ENCODE measurements at regions not wholly inside any gene's neighbourhood (a gene's known extent, or its start where the extent isn't known, plus 50 kb on each side); places are given as distances from the start of the nearest gene placed in this dataset.
"Not testable (repeated sequence)": the region's sequence is repeated elsewhere in the genome, so short reads cannot be mapped to it uniquely, and the experiment has no call there.

DNA sequence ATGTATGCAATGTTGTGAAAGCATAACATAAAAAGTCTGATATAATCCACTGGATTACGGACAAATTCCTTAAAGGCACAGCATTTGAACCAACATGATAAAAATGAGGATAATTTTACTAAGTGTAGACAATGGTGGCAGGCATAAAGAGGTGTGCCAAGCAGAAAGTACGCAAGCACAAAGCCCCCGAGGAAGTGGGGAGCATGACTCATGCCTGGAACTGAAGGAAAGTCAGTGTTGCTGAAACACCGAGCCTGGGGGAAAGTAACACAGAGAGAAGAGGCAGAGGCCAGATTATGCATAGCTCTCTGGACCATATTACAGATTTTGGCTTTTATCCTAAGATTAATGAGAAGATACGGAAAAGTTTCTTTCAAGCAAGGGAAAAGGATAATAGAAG, 490.0 kb upstream of the PHF14 start:
- H3K36me3 ChIP-seq (ENCODE audit: insufficient read depth, low read length) = no peaks in the 10 kb centered on the region
- H3K27ac ChIP-seq (ENCODE audit: low read length) = no peak overlapping the region
- H2AFZ ChIP-seq (ENCODE audit: low read depth, low read length) = no peak overlapping the region
- no peak overlapping the region for H3K9ac ChIP-seq (ENCODE audit: low read length)
- no peaks in the 10 kb centered on the region for H3K9me2 ChIP-seq (ENCODE audit: insufficient read depth, low read length)
- H3K4me3 ChIP-seq (ENCODE audit: low read length) = no peak overlapping the region
- TF ChIP-seq RAD21 (conservative IDR thresholded peaks at IDR 0.05) (no peak), EP300 (conservative IDR thresholded peaks at IDR 0.05; ENCODE audit: poor library complexity, severe bottlenecking) (no peak)
- H3K79me2 ChIP-seq (replicated peaks; ENCODE audit: insufficient read depth, low read length) = no peaks in the 10 kb centered on the region
- no peaks in the 10 kb centered on the region for H3K27me3 ChIP-seq (ENCODE audit: insufficient read depth, low read depth, low read length)
- no peaks in the 10 kb centered on the region for H3K9me3 ChIP-seq (ENCODE audit: low read length)
- no peaks in the 10 kb centered on the region for H4K20me1 ChIP-seq (ENCODE audit: insufficient read depth)
- no peak overlapping the region for H3K4me2 ChIP-seq (ENCODE audit: low read length)
- H3F3A ChIP-seq (ENCODE audit: insufficient read depth, low read length, poor library complexity, severe bottlenecking) = no peaks in the 10 kb centered on the region

- H3K9me3 ChIP-seq (ENCODE audit: low read length) = no peaks in the 10 kb centered on the region
- H3K27me3 ChIP-seq (ENCODE audit: insufficient read depth, low read depth, low read length) = no peaks in the 10 kb centered on the region
- no peak for TF ChIP-seq RAD21 (conservative IDR thresholded peaks at IDR 0.05)
- no peak for TF ChIP-seq REST (IDR thresholded peaks at IDR 0.05; ENCODE audit: borderline replicate concordance)
- TF ChIP-seq, protein P1, sequence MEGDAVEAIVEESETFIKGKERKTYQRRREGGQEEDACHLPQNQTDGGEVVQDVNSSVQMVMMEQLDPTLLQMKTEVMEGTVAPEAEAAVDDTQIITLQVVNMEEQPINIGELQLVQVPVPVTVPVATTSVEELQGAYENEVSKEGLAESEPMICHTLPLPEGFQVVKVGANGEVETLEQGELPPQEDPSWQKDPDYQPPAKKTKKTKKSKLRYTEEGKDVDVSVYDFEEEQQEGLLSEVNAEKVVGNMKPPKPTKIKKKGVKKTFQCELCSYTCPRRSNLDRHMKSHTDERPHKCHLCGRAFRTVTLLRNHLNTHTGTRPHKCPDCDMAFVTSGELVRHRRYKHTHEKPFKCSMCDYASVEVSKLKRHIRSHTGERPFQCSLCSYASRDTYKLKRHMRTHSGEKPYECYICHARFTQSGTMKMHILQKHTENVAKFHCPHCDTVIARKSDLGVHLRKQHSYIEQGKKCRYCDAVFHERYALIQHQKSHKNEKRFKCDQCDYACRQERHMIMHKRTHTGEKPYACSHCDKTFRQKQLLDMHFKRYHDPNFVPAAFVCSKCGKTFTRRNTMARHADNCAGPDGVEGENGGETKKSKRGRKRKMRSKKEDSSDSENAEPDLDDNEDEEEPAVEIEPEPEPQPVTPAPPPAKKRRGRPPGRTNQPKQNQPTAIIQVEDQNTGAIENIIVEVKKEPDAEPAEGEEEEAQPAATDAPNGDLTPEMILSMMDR (IDR thresholded peaks at IDR 0.05; ENCODE audit: poor library complexity, severe bottlenecking) = no peak
- TF ChIP-seq POLR2AphosphoS5 (IDR thresholded peaks at IDR 0.05) = no peak
- TF ChIP-seq EZH2 (IDR thresholded peaks at IDR 0.05; ENCODE audit: borderline replicate concordance, insufficient read depth, low read length, poor library complexity, severe bottlenecking) = no peak
- no peak for TF ChIP-seq MXI1 (conservative IDR thresholded peaks at IDR 0.05; ENCODE audit: poor library complexity, severe bottlenecking)
- H3K36me3 ChIP-seq (ENCODE audit: insufficient read depth, low read length) = no peaks in the 10 kb centered on the region
- H3K9me2 ChIP-seq (ENCODE audit: insufficient read depth, low read length) = no peaks in the 10 kb centered on the region
- H3K4me2 ChIP-seq (ENCODE audit: low read length) = no peak overlapping the region
- H3K79me2 ChIP-seq (replicated peaks; ENCODE audit: insufficient read depth, low read length) = no peaks in the 10 kb centered on the region
- no peaks in the 10 kb centered on the region for H4K20me1 ChIP-seq (ENCODE audit: insufficient read depth)
- no peak overlapping the region for H3K9ac ChIP-seq (ENCODE audit: low read length)
- H3K4me3 ChIP-seq (ENCODE audit: low read length) = no peak overlapping the region
- H3F3A ChIP-seq (ENCODE audit: insufficient read depth, low read length, poor library complexity, severe bottlenecking) = no peaks in the 10 kb centered on the region
- H3K27ac ChIP-seq (ENCODE audit: low read length) = no peak overlapping the region
- no peak overlapping the region for H2AFZ ChIP-seq (ENCODE audit: low read depth, low read length)
These were observed 488.9 kb upstream of the PHF14 start for GRCh38 chr7:10484767-10485166.

DNA sequence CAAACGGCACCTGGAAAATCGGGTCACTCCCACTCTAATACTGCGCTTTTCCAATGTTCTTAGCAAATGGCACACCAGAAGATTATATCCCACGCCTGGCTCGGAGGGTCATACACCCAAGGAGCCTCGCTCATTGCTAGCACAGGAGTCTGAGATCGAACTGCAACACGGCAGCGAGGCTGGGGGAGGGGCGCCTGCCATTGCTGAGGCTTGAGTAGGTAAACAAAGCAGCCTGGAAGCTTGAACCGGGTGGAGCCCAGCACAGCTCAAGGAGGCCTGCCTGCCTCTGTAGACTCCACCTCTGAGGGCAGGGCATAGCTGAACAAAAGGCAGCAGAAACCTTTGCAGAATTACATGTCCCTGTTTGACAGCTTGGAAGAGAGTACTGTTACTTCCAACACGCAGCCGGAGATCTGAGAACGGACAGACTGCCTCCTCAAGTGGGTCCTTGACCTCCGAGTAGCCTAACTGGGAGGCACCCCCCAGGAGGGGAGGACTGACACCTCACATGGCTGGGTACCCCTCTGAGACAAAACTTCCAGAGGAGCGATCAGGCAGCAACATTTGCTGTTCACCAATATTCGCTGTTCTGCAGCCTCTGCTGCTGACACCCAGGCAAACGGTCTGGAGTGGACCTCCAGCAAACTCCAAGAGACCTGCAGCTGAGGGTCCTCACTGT, 472.3 kb upstream of the PHF14 start:
- H2AFZ ChIP-seq (ENCODE audit: low read depth, low read length); H3K9ac ChIP-seq (ENCODE audit: low read length); H3K36me3 ChIP-seq (ENCODE audit: insufficient read depth, low read length); H3K4me2 ChIP-seq (ENCODE audit: low read length); H3K9me2 ChIP-seq (ENCODE audit: insufficient read depth, low read length); H4K20me1 ChIP-seq (ENCODE audit: insufficient read depth); H3K27me3 ChIP-seq (ENCODE audit: insufficient read depth, low read depth, low read length); H3K4me3 ChIP-seq (ENCODE audit: low read length); H3K79me2 ChIP-seq (replicated peaks; ENCODE audit: insufficient read depth, low read length); H3K27ac ChIP-seq (ENCODE audit: low read length); H3K9me3 ChIP-seq (ENCODE audit: low read length); H3F3A ChIP-seq (ENCODE audit: insufficient read depth, low read length, poor library complexity, severe bottlenecking): not testable (repeated sequence)

Measured in neural cell (in vitro differentiated cells).